K562 (cell line): ENCODE measurements at regions not wholly inside any gene's neighbourhood (a gene's known extent, or its start where the extent isn't known, plus 50 kb on each side); places are given as distances from the start of the nearest gene placed in this dataset.
"Not testable (repeated sequence)": the region's sequence is repeated elsewhere in the genome, so short reads cannot be mapped to it uniquely, and the experiment has no call there.

ENCODE experiments used
- ATAC-seq: fragments of 200-7000 bp; cut with Tn5 transposase; 3 replicates; pipeline ENCODE4 v1.9.1; 2020; ENCODE audit warnings: moderate library complexity
- BruUV-seq: library from RNA; stranded (reverse); fragments of 400-500 nt; replicated peaks from 2 replicates; lab custom pipeline; 2021; lab: Mats Ljungman, UMichigan
- CTCF ChIA-PET: fragments of 300-600 bp; formaldehyde crosslinking; extraction: SDS; loops from one replicate; lab custom pipeline; 2021; ENCODE audit warnings: low intra/inter-chr PET ratio; lab: Yijun Ruan, JAX
- POLR2A ChIA-PET: fragments of 300-600, 350-650 bp; sonication (Branson Sonifier 250); formaldehyde crosslinking; extraction: SDS; loops from one replicate; lab custom pipeline; 2021; ENCODE audit warnings: antibody characterized with exemption, inconsistent platforms; lab: Yijun Ruan, JAX
- DNase-seq, 4 experiments: peaks; one replicate each; pipeline versions ENCODE4 v3.0.0 to v3.0.0-alpha.2; 2011 to 2018; ENCODE audit warnings: low spot score in 3 of 4, mixed read lengths in 3 of 4; ENCODE audit errors: extremely low read depth in 1 of 4
- FAIRE-seq: peaks from 2 replicates; lab custom pipeline; 2011; peaks lifted over from hg19 to GRCh38; lab: Jason Lieb, UNC
- H2AFZ ChIP-seq: 2 replicates; pipeline ENCODE4 v1.6.0; 2011; ENCODE audit warnings: low read depth, low read length, control low read depth, inconsistent platforms
- H3K27ac ChIP-seq: fragments of 200-600 bp; 3 replicates; pipeline ENCODE4 v1.8.0; 2011; ENCODE audit warnings: low read depth, mild to moderate bottlenecking, control low read depth, inconsistent platforms, low read length, moderate library complexity, mixed read lengths; ENCODE audit errors: extremely low read depth
- H3K27me3 ChIP-seq, 2 experiments: fragments of 300-600 bp in 1 of 2; 2 replicates in 1 of 2; 3 replicates in 1 of 2; pipeline versions ENCODE4 v1.6.0 to v1.8.0; 2011; ENCODE audit warnings: inconsistent platforms in 2 of 2, low read length in 2 of 2, mild to moderate bottlenecking in 1 of 2, mixed read lengths in 1 of 2, moderate library complexity in 1 of 2; ENCODE audit not compliant: control insufficient read depth in 2 of 2, insufficient read depth in 2 of 2
- H3K36me3 ChIP-seq: fragments of 300-600 bp; 3 replicates; pipeline ENCODE4 v1.8.0; 2011; ENCODE audit warnings: mild to moderate bottlenecking, low read length, inconsistent platforms; ENCODE audit not compliant: control insufficient read depth, insufficient read depth
- H3K4me1 ChIP-seq, 2 experiments: fragments of 200-600 bp in 1 of 2; replicated peaks in 1 of 2; 2 replicates in 1 of 2; 3 replicates in 1 of 2; pipeline versions ENCODE4 v1.5.1 to v1.8.0; 2011; ENCODE audit warnings: inconsistent platforms in 2 of 2, low read length in 2 of 2, mild to moderate bottlenecking in 1 of 2, mixed read lengths in 1 of 2, moderate library complexity in 1 of 2; ENCODE audit not compliant: control insufficient read depth in 2 of 2, insufficient read depth in 2 of 2
- H3K4me2 ChIP-seq: 2 replicates; pipeline ENCODE4 v1.6.1; 2011; ENCODE audit warnings: low read length, control low read depth, inconsistent platforms, mixed read lengths; ENCODE audit not compliant: insufficient read depth
- H3K4me3 ChIP-seq: fragments of 200-600 bp; sonication (generic), shearing (Covaris generic); 2 replicates; pipeline ENCODE4 v1.5.1; 2016; ENCODE audit warnings: control low read depth, inconsistent platforms
- H3K79me2 ChIP-seq: fragments of 200-600 bp; 3 replicates; pipeline ENCODE4 v1.8.0; 2011; ENCODE audit warnings: low read length, inconsistent platforms; ENCODE audit not compliant: control insufficient read depth, insufficient read depth
- H3K9ac ChIP-seq, 2 experiments: 2 replicates each; pipeline versions ENCODE4 v1.6.0 to v1.6.1; 2011; ENCODE audit warnings: low read depth in 2 of 2, low read length in 2 of 2, control low read depth in 1 of 2, inconsistent platforms in 1 of 2, mild to moderate bottlenecking in 1 of 2, mixed read lengths in 1 of 2; ENCODE audit not compliant: insufficient read depth in 1 of 2
- H3K9me1 ChIP-seq: one replicate; pipeline ENCODE4 v1.6.0; 2011; ENCODE audit warnings: inconsistent platforms, mild to moderate bottlenecking, low read length, moderate library complexity; ENCODE audit not compliant: control insufficient read depth, insufficient read depth
- H3K9me3 ChIP-seq: replicated peaks from 2 replicates; pipeline ENCODE4 v1.5.1; 2011; ENCODE audit warnings: low read depth, low read length, inconsistent platforms; ENCODE audit not compliant: control insufficient read depth, insufficient read depth
- H4K20me1 ChIP-seq: replicated peaks from 2 replicates; pipeline ENCODE4 v1.6.1; 2011; ENCODE audit warnings: low read length, inconsistent platforms, mixed read lengths; ENCODE audit not compliant: control insufficient read depth, insufficient read depth
- BACH1 ChIP-seq: fragments of 200-800 bp; sonication (Bioruptor generic); IDR thresholded peaks from 2 replicates; pipeline ENCODE4 v1.6.1; 2016; ENCODE audit warnings: missing genetic modification characterization, missing compliant biosample characterization
- HOXB6 ChIP-seq: fragments of 250-450 bp; sonication (Bioruptor Pico); IDR thresholded peaks from 2 replicates; pipeline ENCODE4 v1.5.1; 2022; ENCODE audit warnings: mild to moderate bottlenecking, borderline replicate concordance
- MEF2A ChIP-seq: IDR thresholded peaks from 2 replicates; pipeline ENCODE4 v1.6.1; 2011; ENCODE audit warnings: low read depth, mild to moderate bottlenecking, low read length, moderate library complexity; ENCODE audit not compliant: control insufficient read depth
- PPARD ChIP-seq: fragments of 250-450 bp; sonication (Bioruptor Pico); IDR thresholded peaks from 2 replicates; pipeline ENCODE4 v1.8.0; 2022; ENCODE audit warnings: inconsistent platforms, mild to moderate bottlenecking, moderate library complexity
- WGBS: fragments of 100-300 bp; shearing (Covaris generic); methylation state at CpG from one replicate; pipeline ENCODE4 v1.1.6; 2016; ENCODE audit warnings: low coverage, mixed read lengths; ENCODE audit not compliant: insufficient coverage; ENCODE audit errors: missing lambda C conversion rate; 5-methylcytosine and 5-hydroxymethylcytosine counted together
- in situ Hi-C: fragments of 300-500 bp; cut with MboI; formaldehyde crosslinking; loops from 4 replicates; pipeline ENCODE4 v1.15.0; 2018; ENCODE audit warnings: inconsistent platforms, mixed read lengths
- intact Hi-C: fragments of 100-400 bp; cut with micrococcal nuclease; formaldehyde crosslinking; loops from 2 replicates; pipeline ENCODE4 v1.14.2; 2022
- TF ChIP-seq, protein P1 (sequence below): sonication (generic); formaldehyde crosslinking; IDR thresholded peaks from 2 replicates; pipeline ENCODE4 v1.8.0; 2023; ENCODE audit warnings: missing genetic modification reagents, mild to moderate bottlenecking, borderline replicate concordance
- TF ChIP-seq, protein P2 (sequence below): conservative IDR thresholded peaks from 2 replicates; pipeline ENCODE4 v1.6.1; 2011; ENCODE audit warnings: low read depth, mild to moderate bottlenecking, low read length; ENCODE audit not compliant: control insufficient read depth

GRCh38 chr6:101171049-101171448, 222.5 kb upstream of the GRIK2 start:
- H3K27ac ChIP-seq, in situ Hi-C loops, H3K4me1 ChIP-seq, POLR2A ChIA-PET, DNase-seq, intact Hi-C loops, H3K27me3 ChIP-seq, H3K4me2 ChIP-seq, ATAC-seq, H4K20me1 ChIP-seq, BruUV-seq, CTCF ChIA-PET, H2AFZ ChIP-seq, H3K9ac ChIP-seq, FAIRE-seq, H3K9me1 ChIP-seq, H3K79me2 ChIP-seq, H3K4me3 ChIP-seq, H3K36me3 ChIP-seq, H3K9me3 ChIP-seq: not testable (repeated sequence)
- 0% methylated on average over 4 of the region's 4 CpGs for WGBS

- intact Hi-C loops: no loop called here
These were observed 214.8 kb upstream of the GRIK2 start for GRCh38 chr6:101178748-101179147.

More at GRCh38 chr6:101178748-101179147, 214.8 kb upstream of the GRIK2 start:
- ChIA-PET CTCF (no interaction called here), POLR2A (no interaction called here)
- Histone ChIP-seq H3K9me1 (no peaks in the 10 kb centered on the region), H3K4me1 (no peaks in the 10 kb centered on the region), H3K4me2 (no peak overlapping the region), H3K4me3 (no peak overlapping the region), H3K36me3 (no peaks in the 10 kb centered on the region), H3K27me3 (no peaks in the 10 kb centered on the region), H3K27ac (no peak overlapping the region), H3K79me2 (no peaks in the 10 kb centered on the region), H2AFZ (no peak overlapping the region), H4K20me1 (no peaks in the 10 kb centered on the region), H3K9me3 (no peaks in the 10 kb centered on the region), H3K9ac (no peak overlapping the region)
- no TSS peak for BruUV-seq
- no peak for FAIRE-seq
- no peak for DNase-seq
- no peak for ATAC-seq
- TF ChIP-seq, protein P1, sequence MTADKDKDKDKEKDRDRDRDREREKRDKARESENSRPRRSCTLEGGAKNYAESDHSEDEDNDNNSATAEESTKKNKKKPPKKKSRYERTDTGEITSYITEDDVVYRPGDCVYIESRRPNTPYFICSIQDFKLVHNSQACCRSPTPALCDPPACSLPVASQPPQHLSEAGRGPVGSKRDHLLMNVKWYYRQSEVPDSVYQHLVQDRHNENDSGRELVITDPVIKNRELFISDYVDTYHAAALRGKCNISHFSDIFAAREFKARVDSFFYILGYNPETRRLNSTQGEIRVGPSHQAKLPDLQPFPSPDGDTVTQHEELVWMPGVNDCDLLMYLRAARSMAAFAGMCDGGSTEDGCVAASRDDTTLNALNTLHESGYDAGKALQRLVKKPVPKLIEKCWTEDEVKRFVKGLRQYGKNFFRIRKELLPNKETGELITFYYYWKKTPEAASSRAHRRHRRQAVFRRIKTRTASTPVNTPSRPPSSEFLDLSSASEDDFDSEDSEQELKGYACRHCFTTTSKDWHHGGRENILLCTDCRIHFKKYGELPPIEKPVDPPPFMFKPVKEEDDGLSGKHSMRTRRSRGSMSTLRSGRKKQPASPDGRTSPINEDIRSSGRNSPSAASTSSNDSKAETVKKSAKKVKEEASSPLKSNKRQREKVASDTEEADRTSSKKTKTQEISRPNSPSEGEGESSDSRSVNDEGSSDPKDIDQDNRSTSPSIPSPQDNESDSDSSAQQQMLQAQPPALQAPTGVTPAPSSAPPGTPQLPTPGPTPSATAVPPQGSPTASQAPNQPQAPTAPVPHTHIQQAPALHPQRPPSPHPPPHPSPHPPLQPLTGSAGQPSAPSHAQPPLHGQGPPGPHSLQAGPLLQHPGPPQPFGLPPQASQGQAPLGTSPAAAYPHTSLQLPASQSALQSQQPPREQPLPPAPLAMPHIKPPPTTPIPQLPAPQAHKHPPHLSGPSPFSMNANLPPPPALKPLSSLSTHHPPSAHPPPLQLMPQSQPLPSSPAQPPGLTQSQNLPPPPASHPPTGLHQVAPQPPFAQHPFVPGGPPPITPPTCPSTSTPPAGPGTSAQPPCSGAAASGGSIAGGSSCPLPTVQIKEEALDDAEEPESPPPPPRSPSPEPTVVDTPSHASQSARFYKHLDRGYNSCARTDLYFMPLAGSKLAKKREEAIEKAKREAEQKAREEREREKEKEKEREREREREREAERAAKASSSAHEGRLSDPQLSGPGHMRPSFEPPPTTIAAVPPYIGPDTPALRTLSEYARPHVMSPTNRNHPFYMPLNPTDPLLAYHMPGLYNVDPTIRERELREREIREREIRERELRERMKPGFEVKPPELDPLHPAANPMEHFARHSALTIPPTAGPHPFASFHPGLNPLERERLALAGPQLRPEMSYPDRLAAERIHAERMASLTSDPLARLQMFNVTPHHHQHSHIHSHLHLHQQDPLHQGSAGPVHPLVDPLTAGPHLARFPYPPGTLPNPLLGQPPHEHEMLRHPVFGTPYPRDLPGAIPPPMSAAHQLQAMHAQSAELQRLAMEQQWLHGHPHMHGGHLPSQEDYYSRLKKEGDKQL: no peak
- TF ChIP-seq PPARD (CRISPR knock-in tag): no peak
- no peak for TF ChIP-seq BACH1 (tag)
- TF ChIP-seq, protein P2, sequence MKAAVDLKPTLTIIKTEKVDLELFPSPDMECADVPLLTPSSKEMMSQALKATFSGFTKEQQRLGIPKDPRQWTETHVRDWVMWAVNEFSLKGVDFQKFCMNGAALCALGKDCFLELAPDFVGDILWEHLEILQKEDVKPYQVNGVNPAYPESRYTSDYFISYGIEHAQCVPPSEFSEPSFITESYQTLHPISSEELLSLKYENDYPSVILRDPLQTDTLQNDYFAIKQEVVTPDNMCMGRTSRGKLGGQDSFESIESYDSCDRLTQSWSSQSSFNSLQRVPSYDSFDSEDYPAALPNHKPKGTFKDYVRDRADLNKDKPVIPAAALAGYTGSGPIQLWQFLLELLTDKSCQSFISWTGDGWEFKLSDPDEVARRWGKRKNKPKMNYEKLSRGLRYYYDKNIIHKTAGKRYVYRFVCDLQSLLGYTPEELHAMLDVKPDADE: no peak
- no peak for TF ChIP-seq MEF2A
- no peak for TF ChIP-seq HOXB6 (CRISPR knock-in tag)
- in situ Hi-C loops: no loop called here
